Renal cortical epithelial cell (primary cell): ENCODE measurements at regions not wholly inside any gene's neighbourhood (a gene's known extent, or its start where the extent isn't known, plus 50 kb on each side); places are given as distances from the start of the nearest gene placed in this dataset.
"Not testable (repeated sequence)": the region's sequence is repeated elsewhere in the genome, so short reads cannot be mapped to it uniquely, and the experiment has no call there.

Experiments
- DNase-seq: peaks from one replicate; pipeline ENCODE4 v3.0.0-alpha.2; 2011; ENCODE audit warnings: low read depth

DNA sequence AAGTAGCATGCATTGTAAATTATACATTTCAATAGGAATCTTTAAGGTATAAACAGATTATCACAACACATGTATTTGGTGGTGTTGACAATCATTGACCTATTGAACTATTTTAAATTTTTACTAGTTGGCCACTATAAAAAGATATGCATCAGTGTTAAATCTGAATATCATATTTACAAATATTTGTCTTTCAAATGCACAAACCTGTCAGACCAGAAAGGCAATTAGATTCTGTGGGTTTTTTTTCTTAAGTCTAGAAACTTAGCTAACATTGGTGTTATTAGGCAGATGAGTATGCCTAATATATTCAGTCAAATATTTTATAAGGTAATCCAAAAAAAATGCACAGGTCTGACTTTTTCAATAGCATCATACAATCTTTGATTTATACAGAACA lies 241.4 kb upstream of the DGKB start:
- no peak for DNase-seq

DNA sequence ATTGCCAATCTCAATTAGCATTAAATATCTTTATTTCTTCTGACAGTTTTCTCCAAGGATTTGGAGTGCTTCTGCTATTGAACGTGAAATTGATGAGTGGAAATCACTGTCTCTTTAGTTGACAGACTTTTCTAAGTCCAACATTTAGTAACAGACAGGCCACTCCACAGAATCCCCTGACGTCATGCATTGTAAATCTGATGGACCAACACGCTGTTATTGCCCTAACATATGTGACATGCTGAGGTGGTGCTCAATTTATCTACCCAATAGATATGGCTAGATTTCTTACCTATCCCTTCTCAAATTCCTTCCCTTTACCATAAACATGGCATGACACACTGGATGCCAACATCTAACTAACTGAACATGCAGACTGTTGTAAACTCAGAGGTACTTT lies 240.6 kb upstream of the DGKB start:
- no peak for DNase-seq

DNA sequence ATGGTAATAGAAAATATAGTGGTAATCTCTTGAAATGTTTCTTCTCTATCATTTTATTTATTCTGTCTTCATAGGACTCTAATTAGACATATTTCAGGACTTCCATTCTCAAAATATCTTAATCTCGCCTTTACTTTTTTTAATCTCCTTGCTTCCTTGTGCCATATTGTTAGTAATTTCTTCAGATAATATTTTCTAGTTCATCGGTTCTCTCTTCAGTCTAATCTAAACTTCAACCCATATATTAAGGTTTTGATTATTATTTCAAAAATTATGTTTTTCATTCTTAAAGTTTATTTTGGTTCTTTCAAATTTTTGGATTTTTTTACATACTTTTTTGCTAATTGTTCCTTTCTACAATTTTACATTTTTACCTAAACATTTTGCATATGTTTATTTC lies 237.9 kb upstream of the DGKB start:
- no peak for DNase-seq

DNA sequence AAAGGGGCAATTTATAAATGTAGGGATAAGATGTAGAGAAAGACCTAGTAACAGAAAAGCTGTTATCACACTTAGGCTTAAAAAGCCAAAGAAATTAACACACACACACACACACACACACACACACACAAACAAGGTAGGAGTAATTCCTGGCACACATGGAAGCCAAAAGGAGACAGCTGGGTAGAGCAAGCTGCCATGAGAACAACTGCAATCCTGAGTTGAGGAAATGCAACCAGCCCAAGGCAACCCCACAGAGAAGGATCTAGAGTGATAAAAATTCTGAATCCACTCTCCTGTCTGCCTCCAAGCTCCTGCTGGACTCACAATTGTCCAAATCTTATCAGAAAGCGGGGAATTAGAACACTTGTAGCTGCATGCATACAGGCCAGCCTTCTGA lies 229.1 kb upstream of the DGKB start:
- no peak for DNase-seq

DNA sequence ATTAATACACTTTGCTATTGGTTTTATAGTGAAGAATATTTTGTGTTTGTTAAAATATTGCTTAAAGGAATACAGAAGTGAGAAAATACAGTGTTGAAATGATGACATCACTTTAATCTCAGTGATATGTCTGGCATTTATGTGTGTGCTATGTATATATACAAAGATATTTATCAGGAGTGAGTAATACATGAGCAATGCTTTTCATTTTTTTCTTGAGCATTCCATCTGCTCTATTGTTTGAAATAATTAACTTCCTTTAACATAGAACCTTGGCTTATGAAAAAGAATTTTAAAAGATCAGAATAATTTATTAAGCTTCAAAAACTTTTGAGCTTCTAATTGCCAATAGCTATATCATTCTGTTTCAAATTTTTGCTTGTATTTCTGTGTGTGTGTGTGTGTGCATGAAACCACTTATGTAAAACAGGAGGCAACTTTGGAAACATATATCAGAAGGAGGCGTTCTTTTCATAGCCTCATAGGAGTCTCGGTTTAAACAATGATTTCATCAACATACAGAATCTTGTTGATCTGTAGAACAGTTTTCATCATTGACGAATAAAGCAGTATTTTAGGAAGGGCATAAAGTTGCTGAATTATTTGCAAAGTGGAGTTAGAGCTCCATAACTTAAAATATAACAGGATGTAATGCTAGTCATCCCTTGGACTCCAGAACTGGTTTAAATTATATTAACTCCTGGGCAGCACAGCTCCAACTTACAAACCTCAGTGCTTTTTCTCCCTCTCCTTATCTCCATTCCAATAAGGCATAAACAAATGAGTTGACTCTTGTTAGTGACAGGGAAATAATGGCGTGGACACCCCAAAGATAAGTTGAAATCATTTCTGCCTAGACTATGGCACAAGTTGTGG lies 228.4 kb upstream of the DGKB start:
- peak; percentile 45 for DNase-seq

DNA sequence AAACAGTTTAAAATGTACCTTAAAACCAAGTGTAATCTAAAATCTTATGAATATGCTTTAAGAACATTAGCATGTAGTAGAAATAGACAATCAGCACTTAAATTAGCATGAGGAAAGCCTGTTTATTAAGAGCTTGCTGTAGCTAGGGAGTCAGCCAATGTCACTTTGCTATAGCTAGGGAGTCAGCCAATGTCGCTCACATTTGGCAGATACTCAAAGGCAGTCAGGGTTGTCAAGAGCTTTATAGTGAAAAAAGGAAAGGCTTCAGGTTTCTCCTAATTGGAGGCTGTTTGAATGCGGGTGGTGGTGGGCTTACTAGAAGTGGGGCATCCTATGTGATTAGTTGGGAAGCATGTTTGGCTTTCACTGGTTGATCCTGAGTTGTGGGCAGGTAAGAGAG lies 226.2 kb upstream of the DGKB start:
- no peak for DNase-seq

DNA sequence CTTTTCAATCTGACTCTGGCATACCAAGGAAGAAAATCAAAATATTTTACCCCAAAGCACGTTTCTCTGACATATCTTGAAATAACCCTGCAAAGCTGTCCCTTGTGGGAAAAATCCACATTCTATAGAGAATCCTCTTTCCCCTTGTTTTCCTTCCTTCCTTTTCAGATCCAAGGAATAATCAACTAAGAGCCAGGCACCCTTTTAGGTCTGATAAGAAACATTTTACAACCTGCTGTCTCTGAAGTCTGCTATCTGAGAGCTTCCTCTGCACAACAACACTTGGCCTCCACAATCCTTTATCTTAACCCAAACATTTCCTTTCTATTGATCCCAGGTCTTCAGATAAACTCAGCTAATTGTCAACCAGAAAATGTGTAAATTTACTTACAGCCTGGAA lies 224.1 kb upstream of the DGKB start:
- DNase-seq = not testable (repeated sequence)

DNA sequence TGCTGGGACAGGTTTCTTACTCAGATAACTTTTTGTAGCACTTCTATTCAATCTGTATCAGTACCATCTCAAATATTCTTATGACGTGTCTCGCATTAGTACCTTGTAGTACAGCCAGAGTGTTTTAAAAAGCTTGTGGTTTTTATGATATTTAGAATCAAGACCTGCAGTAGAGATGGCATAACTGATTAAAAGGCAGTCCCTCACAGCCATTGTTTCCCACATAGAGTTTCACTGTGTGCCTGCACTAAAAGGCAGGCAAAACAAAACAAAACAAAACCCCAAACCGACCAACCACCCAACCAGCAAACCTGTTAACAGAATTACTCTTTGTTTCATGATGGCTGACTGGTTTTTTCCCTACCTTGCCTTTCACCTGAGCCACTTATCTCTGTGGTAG lies 221.3 kb upstream of the DGKB start:
- DNase-seq = peak; percentile 16

DNA sequence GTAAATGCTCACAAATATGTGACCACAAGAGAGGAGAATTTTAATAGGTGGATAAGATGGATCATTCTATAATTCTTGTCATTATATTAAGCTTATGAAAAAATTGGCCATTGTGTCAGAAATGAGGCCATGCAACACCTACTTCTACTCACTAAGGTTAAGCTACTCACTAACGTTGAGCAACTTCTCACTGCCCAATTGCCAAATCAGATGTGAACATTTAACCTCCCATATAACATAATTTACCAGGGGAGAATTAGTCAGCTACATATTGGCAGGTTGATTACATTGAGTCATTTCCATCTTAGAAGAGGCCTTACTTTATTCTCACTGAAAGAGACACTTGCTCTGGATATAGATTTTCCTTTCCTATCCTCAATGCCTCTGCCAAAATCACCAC lies 211.2 kb upstream of the DGKB start:
- peak; percentile 33 for DNase-seq

DNA sequence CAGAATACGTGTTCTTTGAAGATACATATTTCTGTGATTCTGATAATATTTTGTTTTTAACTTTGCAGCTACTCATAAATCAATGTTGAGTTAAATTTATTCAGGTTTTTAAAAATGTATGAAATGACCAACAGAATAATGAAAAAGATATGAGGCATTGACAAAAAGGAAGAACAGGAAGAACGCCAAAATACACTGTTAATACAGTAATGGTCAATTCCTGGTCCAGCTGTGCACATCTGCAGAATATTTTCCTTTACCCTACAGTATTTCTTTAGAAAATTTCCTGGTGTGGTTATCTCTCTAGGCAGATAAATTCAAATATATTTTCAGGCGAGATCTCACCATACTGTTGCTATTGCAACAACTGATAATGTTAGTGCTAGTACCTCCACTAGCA lies 203.2 kb upstream of the DGKB start:
- DNase-seq = no peak

DNA sequence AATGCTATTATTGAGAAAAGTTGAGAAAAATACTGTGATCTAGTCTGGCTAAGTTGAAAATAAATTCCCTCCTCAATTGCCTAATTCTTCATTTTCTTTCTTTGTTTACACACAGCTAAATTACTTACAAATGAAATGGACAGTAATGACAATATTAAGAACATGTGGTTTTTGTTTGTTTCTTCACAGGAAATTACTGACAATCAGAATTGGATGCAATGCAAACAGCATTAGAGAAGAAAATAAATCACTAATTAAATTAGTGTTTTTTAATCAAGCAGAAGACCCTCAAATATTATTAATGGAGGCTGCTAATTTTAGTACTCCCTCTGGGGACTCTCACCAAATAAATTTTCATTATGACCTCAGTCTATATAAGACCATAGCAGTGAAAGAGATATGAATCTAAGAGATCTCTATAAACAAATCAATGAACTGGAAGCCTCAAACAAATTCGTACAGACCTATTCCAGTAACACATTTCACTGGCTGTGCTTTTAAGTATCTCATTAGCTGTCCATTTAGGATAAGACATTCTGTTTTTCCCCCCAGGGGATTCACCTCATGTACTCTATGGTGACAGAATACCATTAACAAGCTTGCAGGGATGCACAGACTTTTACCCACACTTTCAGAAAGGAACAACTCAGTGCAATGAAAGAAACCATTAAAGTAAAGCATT lies 202.0 kb upstream of the DGKB start:
- no peak for DNase-seq

DNA sequence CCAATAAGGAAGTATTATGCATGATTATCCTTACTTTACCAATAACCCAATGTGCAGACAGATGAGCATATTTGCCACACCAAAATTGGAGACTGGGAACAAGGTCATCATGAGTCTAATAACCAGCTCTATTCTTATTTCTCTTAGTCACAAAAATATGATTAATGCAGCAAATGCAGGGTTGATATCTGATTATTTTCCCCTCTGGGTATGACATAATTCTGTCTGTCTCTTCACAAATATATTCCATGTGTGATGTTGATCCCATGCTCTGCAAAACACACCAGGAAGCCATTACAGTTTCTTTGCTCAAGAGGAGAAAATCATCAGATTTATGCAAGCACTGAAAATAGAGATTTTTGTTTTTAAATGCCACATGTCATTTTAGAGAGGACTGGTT lies 196.5 kb upstream of the DGKB start:
- no peak for DNase-seq

DNA sequence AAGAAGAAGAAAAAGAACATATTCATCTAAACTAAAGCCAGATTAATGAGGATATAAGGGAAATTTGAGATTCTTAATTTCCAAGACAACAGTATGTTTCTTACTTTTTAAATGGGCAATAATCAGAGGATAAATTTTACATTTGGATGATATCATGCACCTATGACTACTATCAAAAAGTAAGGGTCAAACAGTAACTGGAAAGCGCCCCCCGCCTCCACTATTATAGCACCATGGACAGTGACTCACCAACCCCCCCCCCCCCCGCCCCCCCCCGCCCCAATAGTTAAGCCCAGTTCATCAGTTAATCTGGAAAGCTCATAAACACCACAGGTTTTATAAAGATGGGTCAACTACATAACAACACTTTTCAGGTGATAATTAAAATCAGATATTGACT lies 194.3 kb upstream of the DGKB start:
- no peak for DNase-seq

DNA sequence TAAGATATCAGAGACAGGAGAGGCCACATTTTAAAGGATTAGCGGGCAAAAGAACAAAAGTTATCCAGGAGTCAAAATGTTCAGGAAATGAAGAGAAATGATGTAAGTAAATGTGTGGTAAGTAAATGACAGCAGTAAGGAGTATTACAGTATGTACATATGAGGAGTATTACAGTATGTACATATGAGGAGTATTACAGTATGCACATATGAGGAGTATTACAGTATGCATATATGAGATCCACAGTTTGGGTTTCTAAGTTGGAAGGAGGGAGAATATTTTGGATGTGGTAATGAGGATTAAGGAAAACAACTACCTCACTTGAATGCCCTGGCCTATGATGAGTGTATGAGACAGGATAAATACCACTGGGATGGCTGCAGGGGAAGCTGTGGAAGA lies 192.4 kb upstream of the DGKB start:
- DNase-seq = no peak

DNA sequence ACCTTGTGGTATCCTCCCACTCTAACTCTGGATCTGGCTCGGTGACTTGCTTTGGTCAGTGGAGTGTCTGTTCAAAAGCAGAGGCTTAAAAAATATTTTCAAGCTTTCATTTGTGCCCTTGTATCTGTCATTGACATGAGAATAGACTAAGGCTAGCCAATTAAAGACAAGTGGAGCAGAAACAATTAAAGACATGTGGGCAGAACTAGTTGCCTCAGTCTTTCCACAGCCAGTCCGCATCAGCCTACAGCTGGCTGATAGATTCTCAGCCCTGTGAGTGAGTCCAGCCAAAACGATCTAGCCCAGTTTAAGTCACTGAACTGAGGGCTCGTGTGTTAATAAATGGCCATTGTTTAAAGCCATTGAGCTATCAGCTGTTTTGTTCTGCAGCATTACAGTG lies 185.2 kb upstream of the DGKB start:
- DNase-seq = peak; percentile 15

DNA sequence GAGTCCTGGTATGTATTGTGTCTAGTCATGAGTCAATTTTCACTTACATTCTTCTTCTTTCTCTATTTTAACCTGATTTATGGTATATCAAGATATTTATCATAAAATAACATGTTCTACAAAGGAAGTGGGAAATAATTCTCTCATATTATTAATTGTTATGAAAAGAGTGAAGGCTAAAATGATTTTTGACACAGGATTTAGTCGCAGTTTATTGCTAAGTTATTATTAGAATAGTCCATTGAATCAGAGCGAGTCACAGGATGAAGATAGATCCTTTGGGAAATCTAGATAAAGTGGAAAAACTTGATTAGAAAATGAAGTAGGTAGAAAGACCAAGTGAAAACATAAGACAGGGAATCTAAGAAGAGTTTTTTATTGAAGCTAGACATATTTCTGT lies 184.3 kb upstream of the DGKB start:
- DNase-seq = peak; percentile 12

DNA sequence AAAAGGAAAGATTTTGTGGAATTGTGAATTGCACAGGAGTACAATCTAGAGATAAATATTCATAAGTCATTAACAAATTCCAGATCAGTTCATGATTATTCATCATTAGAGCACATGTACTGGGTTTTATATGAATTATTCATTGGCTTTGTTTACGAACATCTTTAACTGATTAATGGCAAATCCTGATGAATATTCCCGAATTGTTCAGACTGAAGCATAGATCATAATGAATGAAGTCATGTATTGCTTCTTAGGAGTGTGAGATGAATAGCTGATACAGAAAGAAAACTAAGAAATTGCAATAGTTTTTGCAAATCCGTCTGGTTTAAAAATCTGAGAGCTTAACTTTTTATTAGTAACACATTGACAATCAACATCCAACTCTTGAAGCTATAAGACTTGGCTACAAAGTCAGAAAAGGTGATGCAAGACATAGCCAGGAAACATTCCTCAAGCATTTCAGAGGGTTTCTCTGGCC lies 183.6 kb upstream of the DGKB start:
- DNase-seq = peak; percentile 94

DNA sequence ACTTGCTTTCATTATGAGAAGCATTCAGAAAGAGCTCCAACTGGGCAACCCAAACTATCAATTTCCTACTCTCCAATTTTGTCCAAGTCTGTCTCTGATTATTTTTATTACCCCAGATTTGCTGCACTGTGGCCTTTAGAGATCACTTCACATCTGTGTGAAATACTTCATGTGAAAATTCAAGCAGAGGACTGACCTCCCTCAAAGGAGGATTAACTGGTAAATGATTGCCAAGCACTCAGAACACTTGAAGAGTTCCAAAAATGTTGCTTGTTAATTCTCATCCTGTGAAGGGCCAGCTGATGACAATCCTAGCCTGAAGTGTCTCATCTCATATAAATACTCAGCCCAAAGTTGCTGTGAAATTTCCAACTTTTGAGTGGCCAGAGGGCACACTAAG lies 182.8 kb upstream of the DGKB start:
- peak; percentile 87 for DNase-seq

DNA sequence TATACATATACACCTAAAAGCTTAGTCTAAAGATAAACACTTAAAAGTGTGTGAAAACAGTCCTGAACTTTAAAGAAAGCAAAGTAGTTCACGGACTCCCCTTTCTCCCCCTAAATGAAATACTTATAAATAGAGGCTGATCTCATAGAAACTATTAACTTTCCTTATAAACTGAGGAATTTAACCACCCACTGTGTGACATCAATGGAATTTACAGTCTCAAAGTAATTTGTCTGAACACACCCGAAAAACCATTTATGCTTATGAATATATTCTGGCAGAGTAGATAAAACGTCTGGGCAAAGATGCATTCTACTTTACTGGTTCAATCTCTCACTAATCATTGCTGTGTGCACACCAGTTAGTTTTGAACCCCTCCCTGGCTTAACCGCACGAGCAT lies 181.8 kb upstream of the DGKB start:
- no peak for DNase-seq

DNA sequence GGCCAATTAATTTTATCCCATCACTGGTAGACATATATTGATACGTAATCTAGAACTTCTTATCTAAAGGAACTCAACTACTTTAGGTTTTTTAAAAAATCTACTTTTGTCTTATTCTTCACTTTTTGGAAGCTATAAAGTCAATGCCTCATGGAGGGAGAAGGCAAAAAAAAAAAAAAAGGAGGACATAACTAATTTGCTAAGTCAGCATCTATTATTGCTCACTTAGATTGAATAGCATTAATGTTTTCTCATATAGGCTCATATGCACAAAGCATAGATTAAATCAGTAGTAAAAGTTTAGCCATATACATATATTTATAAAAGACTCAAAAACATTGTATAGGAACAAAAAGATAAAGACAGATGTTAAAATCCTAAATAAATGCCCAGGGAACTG lies 179.3 kb upstream of the DGKB start:
- no peak for DNase-seq

DNA sequence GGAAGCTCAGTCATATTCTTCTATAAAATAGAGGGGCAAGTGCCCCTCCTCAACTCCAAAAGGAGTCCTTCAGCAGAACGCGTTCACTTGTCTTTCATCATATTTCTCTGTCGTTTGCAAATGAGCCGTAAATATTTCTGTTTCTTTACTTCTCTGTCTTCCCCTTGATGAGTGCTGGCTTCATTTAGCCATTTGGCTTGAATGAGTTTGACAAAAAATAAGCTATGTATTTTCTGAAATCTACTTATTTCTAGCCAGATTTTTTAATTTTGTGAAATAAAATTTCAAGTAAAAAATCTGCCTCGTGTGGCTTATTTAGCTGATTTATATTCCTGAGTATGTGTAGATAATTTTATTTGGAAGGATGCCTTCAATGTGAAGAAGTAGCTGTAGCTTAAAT lies 170.8 kb upstream of the DGKB start:
- no peak for DNase-seq

DNA sequence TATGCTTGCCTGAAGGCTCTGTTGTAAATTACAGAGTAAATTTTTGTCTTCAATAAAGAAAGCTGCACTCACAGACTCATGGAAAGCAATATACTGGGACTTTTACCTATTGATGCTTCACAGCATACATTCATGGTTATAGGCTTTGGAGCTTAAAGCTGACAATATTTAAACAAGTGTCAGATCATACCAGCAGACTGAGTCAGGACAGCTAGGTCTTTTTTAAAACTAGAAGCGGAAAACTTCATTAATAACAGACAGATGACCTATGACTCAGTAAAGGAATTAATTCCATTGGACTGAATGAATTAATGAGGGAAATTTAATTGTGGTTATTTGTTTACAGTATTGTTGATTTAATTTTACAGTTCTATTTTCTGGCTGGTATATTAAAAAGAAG lies 165.8 kb upstream of the DGKB start:
- peak; percentile 54 for DNase-seq

DNA sequence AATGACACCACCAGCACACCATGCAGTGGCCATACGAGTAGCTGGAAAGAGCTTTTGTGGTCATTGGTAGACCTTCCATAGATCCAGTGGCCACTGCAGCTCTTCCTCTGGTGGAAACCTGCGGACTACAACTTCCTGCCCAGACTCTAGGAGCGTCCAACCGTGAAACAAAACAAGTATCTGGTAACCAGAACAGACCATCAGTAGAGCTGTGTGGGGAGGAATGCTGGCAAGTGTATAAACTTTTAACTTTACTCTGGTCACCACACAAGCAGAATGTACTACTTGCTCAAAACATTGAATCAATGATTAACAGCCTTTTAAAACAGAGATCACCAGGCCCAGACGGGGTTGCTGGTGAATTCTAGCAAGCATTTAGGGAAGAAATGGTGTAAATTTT lies 154.7 kb upstream of the DGKB start:
- peak; percentile 98 for DNase-seq
